ENCODE measurements at regions not wholly inside any gene's neighbourhood (a gene's known extent, or its start where the extent isn't known, plus 50 kb on each side); places are given as distances from the start of the nearest gene placed in this dataset.

DNA sequence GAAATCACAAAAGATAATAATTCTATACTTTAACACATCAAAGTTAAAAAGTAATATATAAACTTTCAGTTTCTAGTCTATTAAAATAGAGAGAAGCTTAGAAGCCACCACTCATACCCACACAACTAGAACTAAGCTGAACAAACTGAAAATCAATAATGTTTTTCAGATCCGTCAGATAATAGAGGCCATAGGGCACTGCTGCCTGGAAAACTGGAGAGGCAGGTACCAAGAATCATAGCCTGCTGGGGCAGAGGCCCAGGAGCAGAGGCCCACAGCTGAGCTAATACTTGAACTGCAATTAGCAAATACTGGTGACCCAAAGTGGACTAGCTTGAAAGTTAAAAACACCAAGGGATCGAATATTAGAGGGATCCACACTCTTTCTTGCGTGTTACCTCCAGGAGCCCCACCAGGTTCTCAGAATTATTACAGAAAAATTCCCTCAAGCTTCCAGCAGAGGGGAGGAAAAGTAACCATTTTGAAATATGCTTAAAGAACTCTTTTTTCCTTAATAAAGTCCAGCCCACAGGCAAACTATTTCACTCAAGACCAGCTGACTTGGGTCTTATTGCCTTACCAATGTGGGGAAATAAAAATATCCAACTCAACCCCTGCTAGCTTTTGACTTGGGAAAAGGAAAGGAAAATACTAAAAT lies 774.1 kb upstream of the IGFBP3 start:
- no peak for DNase-seq (ENCODE audit: extremely low spot score)
- TF ChIP-seq ELF4 (IDR thresholded peaks at IDR 0.05) = no peak
- no peak for TF ChIP-seq HDGF (IDR thresholded peaks at IDR 0.05; ENCODE audit: borderline replicate concordance)
- no peak for TF ChIP-seq NFRKB (IDR thresholded peaks at IDR 0.05)
- no peak for TF ChIP-seq FOXA1 (IDR thresholded peaks at IDR 0.05)
- TF ChIP-seq CTBP1 (IDR thresholded peaks at IDR 0.05; ENCODE audit: borderline replicate concordance) = no peak
- TF ChIP-seq TARDBP (IDR thresholded peaks at IDR 0.05) = no peak
- no peak for TF ChIP-seq PKNOX1 (IDR thresholded peaks at IDR 0.05)
- TF ChIP-seq ZNF384 (IDR thresholded peaks at IDR 0.05) = no peak
- no peak for TF ChIP-seq ARNT (IDR thresholded peaks at IDR 0.05)
- no peak for TF ChIP-seq SP1 (IDR thresholded peaks at IDR 0.05)
- no peak for TF ChIP-seq LEF1 (IDR thresholded peaks at IDR 0.05; ENCODE audit: borderline replicate concordance)
- ChIA-PET CTCF (no interaction called here), POLR2A (no interaction called here)

- TF ChIP-seq FOXA1 (IDR thresholded peaks at IDR 0.05) (no peak), NFRKB (IDR thresholded peaks at IDR 0.05) (no peak), L3MBTL2 (conservative IDR thresholded peaks at IDR 0.05) (no peak), ARNT (IDR thresholded peaks at IDR 0.05) (no peak), CTBP1 (IDR thresholded peaks at IDR 0.05; ENCODE audit: borderline replicate concordance) (no peak), LEF1 (IDR thresholded peaks at IDR 0.05; ENCODE audit: borderline replicate concordance) (no peak), FOXM1 (IDR thresholded peaks at IDR 0.05; ENCODE audit: borderline replicate concordance) (no peak), BHLHE40 (IDR thresholded peaks at IDR 0.05; ENCODE audit: borderline replicate concordance) (no peak), ZNF384 (IDR thresholded peaks at IDR 0.05) (no peak), SUZ12 (IDR thresholded peaks at IDR 0.05) (no peak), SP1 (IDR thresholded peaks at IDR 0.05) (no peak), ELF4 (IDR thresholded peaks at IDR 0.05) (no peak), TARDBP (IDR thresholded peaks at IDR 0.05) (no peak), PKNOX1 (IDR thresholded peaks at IDR 0.05) (no peak), FOXK2 (IDR thresholded peaks at IDR 0.05) (no peak), HDGF (IDR thresholded peaks at IDR 0.05; ENCODE audit: borderline replicate concordance) (no peak)
Observed at GRCh38 chr7:46694058-46694457, 773.0 kb upstream of the IGFBP3 start.

DNA sequence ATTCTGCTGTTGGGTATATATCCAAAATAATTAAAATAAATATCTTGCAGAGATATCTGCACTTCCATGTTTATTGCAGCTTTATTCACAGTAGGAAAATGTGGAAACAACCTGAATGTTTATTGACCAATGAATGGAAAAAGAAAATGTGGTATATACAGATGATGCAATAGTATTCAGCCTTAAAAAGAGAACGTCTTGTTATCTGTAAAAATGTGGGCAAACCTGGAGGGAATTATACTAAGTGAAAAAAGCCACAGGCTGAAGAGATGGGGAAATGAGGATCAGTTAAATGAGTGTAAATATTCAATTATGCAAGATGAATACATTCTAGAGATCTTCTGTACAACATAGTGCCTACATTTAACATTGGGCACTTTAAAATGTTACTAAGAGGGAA lies 766.1 kb upstream of the IGFBP3 start:
- ChIA-PET POLR2A (no interaction called here), CTCF (no interaction called here)
- no peak for DNase-seq (ENCODE audit: extremely low spot score)
- TF ChIP-seq NFRKB (IDR thresholded peaks at IDR 0.05) (no peak), L3MBTL2 (conservative IDR thresholded peaks at IDR 0.05) (no peak), ZNF384 (IDR thresholded peaks at IDR 0.05) (no peak), SUZ12 (IDR thresholded peaks at IDR 0.05) (no peak), FOXK2 (IDR thresholded peaks at IDR 0.05) (no peak)

More at GRCh38 chr7:46694058-46694457, 773.0 kb upstream of the IGFBP3 start:
- no peak for DNase-seq (ENCODE audit: extremely low spot score)
- POLR2A ChIA-PET = no interaction called here
- CTCF ChIA-PET = no interaction called here

GRCh38 chr7:46685051-46685450 lies 764.0 kb upstream of the IGFBP3 start:
- TF ChIP-seq FOXK2 (IDR thresholded peaks at IDR 0.05) (no peak), ZNF384 (IDR thresholded peaks at IDR 0.05) (no peak), SP1 (IDR thresholded peaks at IDR 0.05) (no peak), NFRKB (IDR thresholded peaks at IDR 0.05) (no peak), CTBP1 (IDR thresholded peaks at IDR 0.05; ENCODE audit: borderline replicate concordance) (no peak), LEF1 (IDR thresholded peaks at IDR 0.05; ENCODE audit: borderline replicate concordance) (no peak), PKNOX1 (IDR thresholded peaks at IDR 0.05) (no peak)
- POLR2A ChIA-PET = no interaction called here
- DNase-seq (ENCODE audit: extremely low spot score) = no peak
- CTCF ChIA-PET = interaction anchor here (0.5 kb wide), 1 partner anchor 12 kb away, joined by 3 read pairs; no protein-coding TSS in a partner anchor

DNA sequence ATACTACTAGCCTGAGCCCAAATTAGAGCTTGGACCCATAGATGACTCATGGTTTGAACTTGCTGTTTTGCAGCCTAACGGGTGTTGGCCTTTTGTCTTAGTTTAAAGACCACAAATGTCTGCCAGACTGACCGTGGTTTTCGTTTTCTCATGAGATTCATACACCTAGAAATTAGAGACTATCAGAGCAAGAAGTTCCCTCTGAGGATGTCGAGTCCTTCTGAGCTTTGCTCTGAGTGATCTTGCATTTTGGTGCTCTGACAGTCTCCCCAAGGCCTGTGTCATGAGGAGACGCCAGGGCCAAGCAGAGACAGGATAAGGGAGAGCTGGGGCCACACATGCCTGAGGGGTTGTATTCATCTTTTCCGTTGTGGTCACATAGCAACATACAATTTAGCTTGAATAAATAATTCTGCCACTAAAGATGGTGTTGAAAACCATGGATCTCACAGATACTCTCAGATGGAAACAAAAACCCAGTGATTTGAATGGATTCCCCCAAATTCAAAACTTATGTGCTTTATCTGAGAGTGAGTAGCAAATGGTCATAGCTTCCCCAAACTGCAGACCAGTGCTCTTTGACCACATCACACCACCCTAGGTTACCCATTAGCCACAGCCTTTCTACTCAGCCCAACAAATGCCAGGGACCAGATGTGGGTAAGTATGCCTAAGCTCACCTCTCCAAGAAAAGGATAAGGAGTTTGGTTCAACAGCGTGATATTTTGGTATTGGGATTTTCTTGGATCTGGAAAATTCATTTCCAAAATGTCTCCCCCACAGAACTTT lies 762.0 kb upstream of the IGFBP3 start:
- ChIA-PET CTCF (no interaction called here), POLR2A (no interaction called here)
- DNase-seq (ENCODE audit: extremely low spot score) = no peak
- TF ChIP-seq ARNT (IDR thresholded peaks at IDR 0.05) (no peak), ELF4 (IDR thresholded peaks at IDR 0.05) (no peak), SP1 (IDR thresholded peaks at IDR 0.05) (no peak), PKNOX1 (IDR thresholded peaks at IDR 0.05) (no peak), FOXA1 (IDR thresholded peaks at IDR 0.05) (no peak), SUZ12 (IDR thresholded peaks at IDR 0.05) (no peak), CTBP1 (IDR thresholded peaks at IDR 0.05; ENCODE audit: borderline replicate concordance) (no peak), HDGF (IDR thresholded peaks at IDR 0.05; ENCODE audit: borderline replicate concordance) (no peak), FOXK2 (IDR thresholded peaks at IDR 0.05) (no peak), LEF1 (IDR thresholded peaks at IDR 0.05; ENCODE audit: borderline replicate concordance) (no peak)

All from HEK293T (cell line).